CD14-positive monocyte (primary cell): ENCODE measurements at regions not wholly inside any gene's neighbourhood (a gene's known extent, or its start where the extent isn't known, plus 50 kb on each side); places are given as distances from the start of the nearest gene placed in this dataset.

Experiments
- DNase-seq, 3 donors: peaks; one replicate each; pipeline ENCODE4 v3.0.0-alpha.2; 2011 to 2022
- H2AFZ ChIP-seq: 2 replicates; pipeline ENCODE4 v1.6.0; 2012; ENCODE audit warnings: mild to moderate bottlenecking, low read depth, low read length, inconsistent platforms; ENCODE audit not compliant: insufficient read depth, poor library complexity, severe bottlenecking
- H3K27ac ChIP-seq, 2 donors: 1 replicate in 1 of 2; 2 replicates in 1 of 2; pipeline ENCODE4 v1.5.1; 2012 to 2013; ENCODE audit warnings: low read length in 2 of 2, control low read depth in 1 of 2, inconsistent platforms in 1 of 2, low read depth in 1 of 2, mild to moderate bottlenecking in 1 of 2
- H3K27me3 ChIP-seq, 2 donors: one replicate each; pipeline versions ENCODE4 v1.6.0 to v1.6.1; 2011 to 2013; ENCODE audit warnings: low read length in 2 of 2; ENCODE audit not compliant: control insufficient read depth in 2 of 2, insufficient read depth in 2 of 2
- H3K36me3 ChIP-seq, 2 donors: replicated peaks in 1 of 2; 1 replicate in 1 of 2; 2 replicates in 1 of 2; pipeline versions ENCODE4 v1.5.1 to v1.6.1; 2012 to 2013; ENCODE audit warnings: low read length in 2 of 2, control low read depth in 1 of 2, inconsistent platforms in 1 of 2, mild to moderate bottlenecking in 1 of 2; ENCODE audit not compliant: insufficient read depth in 2 of 2, control insufficient read depth in 1 of 2
- H3K4me1 ChIP-seq, 2 donors: 1 replicate in 1 of 2; 2 replicates in 1 of 2; pipeline versions ENCODE4 v1.5.1 to v1.6.1; 2012 to 2013; ENCODE audit warnings: low read length in 2 of 2, control low read depth in 1 of 2, inconsistent platforms in 1 of 2, mild to moderate bottlenecking in 1 of 2, moderate library complexity in 1 of 2; ENCODE audit not compliant: insufficient read depth in 2 of 2, control insufficient read depth in 1 of 2
- H3K4me2 ChIP-seq: replicated peaks from 2 replicates; pipeline ENCODE3; 2012; ENCODE audit warnings: low read length, moderate library complexity, mild to moderate bottlenecking; ENCODE audit not compliant: poor library complexity, severe bottlenecking; ENCODE audit errors: extremely low read depth
- H3K4me3 ChIP-seq, 3 experiments: fragments of 200-600 bp in 1 of 3; sonication (generic) in 1 of 3; replicated peaks in 1 of 3; 1 replicate in 2 of 3; 2 replicates in 1 of 3; pipeline ENCODE4 v1.5.1; 2011 to 2013; ENCODE audit warnings: low read length in 3 of 3, mild to moderate bottlenecking in 3 of 3, control low read depth in 2 of 3, low read depth in 2 of 3, inconsistent platforms in 1 of 3, moderate library complexity in 1 of 3
- H3K79me2 ChIP-seq: 2 replicates; pipeline ENCODE4 v1.6.0; 2012; ENCODE audit warnings: mild to moderate bottlenecking, control low read depth, inconsistent platforms, low read length, moderate library complexity; ENCODE audit not compliant: insufficient read depth
- H3K9ac ChIP-seq: 2 replicates; pipeline ENCODE4 v1.6.0; 2017; ENCODE audit warnings: low read length, mild to moderate bottlenecking; ENCODE audit not compliant: insufficient read depth, poor library complexity, severe bottlenecking
- H3K9me3 ChIP-seq, 2 donors: replicated peaks in 1 of 2; 1 replicate in 1 of 2; 2 replicates in 1 of 2; pipeline versions ENCODE4 v1.5.1 to v1.6.1; 2012 to 2013; ENCODE audit warnings: low read length in 2 of 2, control low read depth in 1 of 2; ENCODE audit not compliant: control insufficient read depth in 1 of 2, insufficient read depth in 1 of 2
- H4K20me1 ChIP-seq: 2 replicates; pipeline ENCODE4 v1.6.0; 2012; ENCODE audit warnings: mild to moderate bottlenecking, low read length, control low read depth, moderate library complexity; ENCODE audit not compliant: insufficient read depth
- H3K27ac Mint-ChIP-seq, 7 donors: one replicate each; pipeline ENCODE4 v1.8.0; 2020; ENCODE audit warnings: mild to moderate bottlenecking in 7 of 7, mixed read lengths in 7 of 7, moderate library complexity in 6 of 7, inconsistent platforms in 2 of 7
- H3K27me3 Mint-ChIP-seq, 3 donors: one replicate each; pipeline ENCODE4 v1.8.0; 2021 to 2022; ENCODE audit warnings: low read depth in 3 of 3, mild to moderate bottlenecking in 3 of 3, mixed read lengths in 3 of 3, moderate library complexity in 3 of 3, inconsistent platforms in 1 of 3
- H3K36me3 Mint-ChIP-seq, 2 donors: one replicate each; pipeline ENCODE4 v1.8.0; 2020; ENCODE audit warnings: mixed read lengths in 2 of 2, inconsistent platforms in 1 of 2, mild to moderate bottlenecking in 1 of 2
- H3K4me1 Mint-ChIP-seq: one replicate; pipeline ENCODE4 v1.8.0; 2020; ENCODE audit warnings: mild to moderate bottlenecking, mixed read lengths
- H3K4me3 Mint-ChIP-seq, 2 donors: one replicate each; pipeline ENCODE4 v1.8.0; 2020; ENCODE audit warnings: mild to moderate bottlenecking in 2 of 2, mixed read lengths in 2 of 2, moderate library complexity in 1 of 2
- H3K9me3 Mint-ChIP-seq, 7 donors: one replicate each; pipeline ENCODE4 v1.8.0; 2020 to 2022; ENCODE audit warnings: mixed read lengths in 7 of 7, mild to moderate bottlenecking in 6 of 7, moderate library complexity in 6 of 7, inconsistent platforms in 2 of 7
- WGBS: methylation state at CpG from one replicate; pipeline ENCODE4 v1.1.5; 2013; ENCODE audit warnings: missing lambda C conversion rate; ENCODE audit not compliant: insufficient coverage; 5-methylcytosine and 5-hydroxymethylcytosine counted together
- intact Hi-C, 2 donors: fragments of 100-400 bp; cut with micrococcal nuclease; formaldehyde crosslinking; loops; one replicate each; pipeline versions ENCODE4 v1.15.0 to v1.15.1; 2023
- TF ChIP-seq, protein P1 (sequence below): fragments of 200-600 bp; IDR thresholded peaks from one replicate; pipeline ENCODE4 v1.8.0; 2022; ENCODE audit warnings: antibody characterized with exemption, mild to moderate bottlenecking

DNA sequence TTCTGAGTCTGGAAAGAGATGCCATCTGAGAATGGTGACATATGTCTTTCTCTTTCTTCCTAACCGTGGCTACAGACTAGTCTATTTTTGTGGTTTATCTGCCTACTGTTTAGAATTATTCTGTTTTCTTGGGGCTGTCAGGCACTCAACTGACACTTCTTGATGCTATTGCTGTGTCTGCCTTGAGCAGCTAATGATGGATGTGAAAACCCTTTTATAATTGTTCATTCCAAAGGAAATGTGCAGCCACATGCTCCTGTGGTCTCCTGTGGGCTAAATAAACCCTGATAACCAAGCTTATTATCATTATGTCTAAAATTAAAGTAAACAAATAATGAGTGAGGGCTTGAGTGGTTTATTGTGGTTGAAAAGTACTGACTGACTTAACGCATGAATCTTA is 52.7 kb upstream of the CXADR start:
- no CpG with 5 or more reads among the region's 2 CpGs for WGBS
- Histone ChIP-seq H3K4me2 (no peak overlapping the region), H3K9me3 (no peaks in the 10 kb centered on the region), H3K27ac (no peak overlapping the region), H3K4me3 (no peak overlapping the region), H3K79me2 (no peaks in the 10 kb centered on the region), H3K27me3 (no peaks in the 10 kb centered on the region), H3K4me1 (no peaks in the 10 kb centered on the region), H3K36me3 (no peaks in the 10 kb centered on the region), H2AFZ (no peak overlapping the region), H4K20me1 (no peaks in the 10 kb centered on the region), H3K9ac (no peak overlapping the region)
- Mint-ChIP-seq H3K27ac (no peak overlapping the region), H3K4me3 (no peak overlapping the region), H3K9me3 (peaks cover 0 to 3% (median 0%) of the 10 kb centered on the region in 7 donors), H3K36me3 (no peaks in the 10 kb centered on the region), H3K4me1 (no peaks in the 10 kb centered on the region), H3K27me3 (peaks cover under 1 to 9% (median 3%) of the 10 kb centered on the region in 3 donors)
- intact Hi-C loops: no loop called here
- DNase-seq: no peak
- TF ChIP-seq, protein P1, sequence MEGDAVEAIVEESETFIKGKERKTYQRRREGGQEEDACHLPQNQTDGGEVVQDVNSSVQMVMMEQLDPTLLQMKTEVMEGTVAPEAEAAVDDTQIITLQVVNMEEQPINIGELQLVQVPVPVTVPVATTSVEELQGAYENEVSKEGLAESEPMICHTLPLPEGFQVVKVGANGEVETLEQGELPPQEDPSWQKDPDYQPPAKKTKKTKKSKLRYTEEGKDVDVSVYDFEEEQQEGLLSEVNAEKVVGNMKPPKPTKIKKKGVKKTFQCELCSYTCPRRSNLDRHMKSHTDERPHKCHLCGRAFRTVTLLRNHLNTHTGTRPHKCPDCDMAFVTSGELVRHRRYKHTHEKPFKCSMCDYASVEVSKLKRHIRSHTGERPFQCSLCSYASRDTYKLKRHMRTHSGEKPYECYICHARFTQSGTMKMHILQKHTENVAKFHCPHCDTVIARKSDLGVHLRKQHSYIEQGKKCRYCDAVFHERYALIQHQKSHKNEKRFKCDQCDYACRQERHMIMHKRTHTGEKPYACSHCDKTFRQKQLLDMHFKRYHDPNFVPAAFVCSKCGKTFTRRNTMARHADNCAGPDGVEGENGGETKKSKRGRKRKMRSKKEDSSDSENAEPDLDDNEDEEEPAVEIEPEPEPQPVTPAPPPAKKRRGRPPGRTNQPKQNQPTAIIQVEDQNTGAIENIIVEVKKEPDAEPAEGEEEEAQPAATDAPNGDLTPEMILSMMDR: no peak

DNA sequence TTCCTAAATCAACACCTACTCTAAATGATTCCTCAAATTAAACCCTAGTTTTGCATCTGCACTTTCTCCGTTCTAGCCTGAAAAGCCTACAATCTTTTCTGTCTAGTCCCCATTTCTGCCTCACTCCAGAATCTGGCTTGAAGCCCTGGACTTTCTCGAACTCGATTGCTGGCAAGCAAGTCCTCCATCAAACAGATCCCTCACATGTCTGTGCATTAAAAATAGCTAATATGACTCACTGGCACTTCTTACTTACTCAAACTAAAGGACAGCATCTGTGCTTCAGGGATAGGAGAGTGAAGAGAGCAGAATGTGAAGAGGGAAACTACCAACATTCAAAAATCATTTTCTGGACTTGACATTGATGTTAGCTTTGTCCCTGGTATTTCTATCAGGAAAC is 51.8 kb upstream of the CXADR start:
- peaks cover 0 to 3% (median 3%) of the 10 kb centered on the region in 3 donors for H3K27me3 Mint-ChIP-seq
- intact Hi-C loops: no loop called here
- peaks cover 0 to 3% (median 0%) of the 10 kb centered on the region in 7 donors for H3K9me3 Mint-ChIP-seq
- TF ChIP-seq, protein P1: no peak
- 88% methylated on average over 1 of the region's 3 CpGs for WGBS
- no peak overlapping the region for H2AFZ ChIP-seq
- H3K4me1 ChIP-seq: no peaks in the 10 kb centered on the region
- H4K20me1 ChIP-seq: no peaks in the 10 kb centered on the region
- no peaks in the 10 kb centered on the region for H3K36me3 ChIP-seq
- no peaks in the 10 kb centered on the region for H3K27me3 ChIP-seq
- H3K9me3 ChIP-seq: no peaks in the 10 kb centered on the region
- no peaks in the 10 kb centered on the region for H3K36me3 Mint-ChIP-seq
- no peak overlapping the region for H3K4me3 ChIP-seq
- DNase-seq: no peak
- H3K4me2 ChIP-seq: no peak overlapping the region
- H3K4me3 Mint-ChIP-seq: no peak overlapping the region
- H3K79me2 ChIP-seq: no peaks in the 10 kb centered on the region
- H3K27ac Mint-ChIP-seq: no peak overlapping the region
- H3K4me1 Mint-ChIP-seq: no peaks in the 10 kb centered on the region
- no peak overlapping the region for H3K9ac ChIP-seq
- no peak overlapping the region for H3K27ac ChIP-seq
